GM23338 (cell line): ENCODE measurements at regions not wholly inside any gene's neighbourhood (a gene's known extent, or its start where the extent isn't known, plus 50 kb on each side); places are given as distances from the start of the nearest gene placed in this dataset.

ENCODE experiments used
- ATAC-seq: fragments of 200-7000 bp; cut with Tn5 transposase; 3 replicates; pipeline ENCODE4 v1.9.1; 2020
- DNase-seq: peaks from one replicate; pipeline ENCODE4 v3.0.0-alpha.2; 2015; ENCODE audit warnings: low spot score
- H2AFZ ChIP-seq: fragments of 200-600 bp; sonication (generic); 2 replicates; pipeline ENCODE4 v1.8.0; 2016; ENCODE audit warnings: antibody characterized with exemption, mild to moderate bottlenecking, moderate library complexity
- H3F3A ChIP-seq: fragments of 200-600 bp; sonication (generic); replicated peaks from 2 replicates; pipeline ENCODE4 v1.8.0; 2017; ENCODE audit warnings: antibody characterized with exemption, mixed run types, low read depth
- H3K27ac ChIP-seq: fragments of 200-600 bp; sonication (generic); 2 replicates; pipeline ENCODE4 v1.6.1; 2016; ENCODE audit warnings: low read depth
- H3K27me3 ChIP-seq: fragments of 200-600 bp; sonication (generic); 2 replicates; pipeline ENCODE4 v1.8.0; 2016; ENCODE audit warnings: mild to moderate bottlenecking, mixed run types, moderate library complexity; ENCODE audit not compliant: insufficient read depth
- H3K36me3 ChIP-seq: fragments of 200-600 bp; sonication (generic); 2 replicates; pipeline ENCODE4 v1.8.0; 2016; ENCODE audit warnings: mild to moderate bottlenecking; ENCODE audit not compliant: insufficient read depth
- H3K4me1 ChIP-seq: fragments of 200-600 bp; sonication (generic); 2 replicates; pipeline ENCODE4 v1.8.0; 2016; ENCODE audit warnings: mild to moderate bottlenecking, moderate library complexity; ENCODE audit not compliant: insufficient read depth
- H3K4me2 ChIP-seq: fragments of 200-600 bp; sonication (generic); 2 replicates; pipeline ENCODE4 v1.7.1; 2017; ENCODE audit warnings: mixed run types
- H3K4me3 ChIP-seq: fragments of 200-600 bp; sonication (generic); 2 replicates; pipeline ENCODE4 v1.6.1; 2016; ENCODE audit warnings: mixed run types
- H3K79me2 ChIP-seq: fragments of 200-600 bp; sonication (generic); replicated peaks from 2 replicates; pipeline ENCODE4 v1.8.0; 2017; ENCODE audit warnings: mild to moderate bottlenecking; ENCODE audit not compliant: insufficient read depth
- H3K9me2 ChIP-seq: fragments of 200-600 bp; sonication (generic); 2 replicates; pipeline ENCODE4 v1.8.0; 2017; ENCODE audit not compliant: insufficient read depth
- H4K20me1 ChIP-seq: fragments of 200-600 bp; sonication (generic); replicated peaks from 2 replicates; pipeline ENCODE4 v1.8.0; 2017; ENCODE audit warnings: mild to moderate bottlenecking; ENCODE audit not compliant: insufficient read depth
- H3K27ac Mint-ChIP-seq: 2 replicates; pipeline ENCODE4 v1.8.0; 2020; ENCODE audit warnings: inconsistent platforms, mild to moderate bottlenecking, moderate library complexity, mixed read lengths
- H3K27me3 Mint-ChIP-seq: 3 replicates; pipeline ENCODE4 v1.8.0; 2022; ENCODE audit warnings: low read depth, mild to moderate bottlenecking, moderate library complexity, mixed read lengths, inconsistent platforms; ENCODE audit not compliant: insufficient read depth, poor library complexity
- H3K36me3 Mint-ChIP-seq: 3 replicates; pipeline ENCODE4 v1.8.0; 2021; ENCODE audit warnings: low read depth, mild to moderate bottlenecking, inconsistent platforms, moderate library complexity, mixed read lengths
- H3K4me1 Mint-ChIP-seq: 3 replicates; pipeline ENCODE4 v1.8.0; 2020; ENCODE audit warnings: mild to moderate bottlenecking, inconsistent platforms, mixed read lengths
- H3K4me3 Mint-ChIP-seq: 3 replicates; pipeline ENCODE4 v1.8.0; 2021; ENCODE audit warnings: moderate library complexity, mild to moderate bottlenecking, inconsistent platforms, mixed read lengths
- H3K9me3 Mint-ChIP-seq: 3 replicates; pipeline ENCODE4 v1.8.0; 2020; ENCODE audit warnings: moderate library complexity, mild to moderate bottlenecking, inconsistent platforms, mixed read lengths
- CREB1 ChIP-seq: fragments of 250-450 bp; sonication (Bioruptor Pico); IDR thresholded peaks from 2 replicates; pipeline ENCODE4 v1.5.0; 2020; ENCODE audit warnings: low read depth, mild to moderate bottlenecking, moderate library complexity
- EZH2phosphoT487 ChIP-seq: fragments of 200-600 bp; sonication (generic); IDR thresholded peaks from one replicate; pipeline ENCODE4 v1.8.1; 2018; ENCODE audit warnings: antibody characterized with exemption; ENCODE audit not compliant: unreplicated experiment
- JUNB ChIP-seq: IDR thresholded peaks from one replicate; pipeline ENCODE4 v1.6.1; 2016; ENCODE audit warnings: antibody characterized with exemption; ENCODE audit not compliant: unreplicated experiment
- NANOG ChIP-seq: IDR thresholded peaks from 2 replicates; pipeline ENCODE4 v1.6.1; 2016; ENCODE audit warnings: antibody characterized with exemption, borderline replicate concordance
- POLR2AphosphoS5 ChIP-seq: IDR thresholded peaks from 2 replicates; pipeline ENCODE4 v1.6.1; 2016; ENCODE audit warnings: antibody characterized with exemption, low read depth
- REST ChIP-seq: IDR thresholded peaks from one replicate; pipeline ENCODE4 v1.6.1; 2018; ENCODE audit warnings: antibody characterized with exemption; ENCODE audit not compliant: unreplicated experiment
- STAT1 ChIP-seq: IDR thresholded peaks from one replicate; pipeline ENCODE4 v1.6.1; 2016; ENCODE audit warnings: antibody characterized with exemption; ENCODE audit not compliant: unreplicated experiment
- ZNF114 ChIP-seq: fragments of 250-450 bp; sonication (Bioruptor Pico); IDR thresholded peaks from 2 replicates; pipeline ENCODE4 v1.5.0; 2020; ENCODE audit warnings: mild to moderate bottlenecking, moderate library complexity
- ZNF331 ChIP-seq: fragments of 250-450 bp; sonication (Bioruptor Pico); IDR thresholded peaks from 2 replicates; pipeline ENCODE4 v1.5.0; 2020; ENCODE audit warnings: low read depth, mild to moderate bottlenecking, moderate library complexity
- TF ChIP-seq, protein P1 (sequence below): IDR thresholded peaks from 2 replicates; pipeline ENCODE4 v1.6.1; 2016; ENCODE audit warnings: antibody characterized with exemption
- TF ChIP-seq, protein P2 (sequence below): fragments of 250-450 bp; sonication (Bioruptor Pico); IDR thresholded peaks from 2 replicates; pipeline ENCODE4 v1.5.0; 2020; ENCODE audit warnings: mild to moderate bottlenecking, moderate library complexity
- TF ChIP-seq, protein P3 (sequence below), 2 experiments: fragments of 200-600 bp in 1 of 2; sonication (generic) in 1 of 2; conservative IDR thresholded peaks; 2 replicates each; pipeline versions ENCODE4 v1.5.1 to v1.6.1; 2016 to 2017; ENCODE audit warnings: antibody characterized with exemption in 2 of 2, low read depth in 2 of 2, mild to moderate bottlenecking in 2 of 2, moderate library complexity in 1 of 2

DNA sequence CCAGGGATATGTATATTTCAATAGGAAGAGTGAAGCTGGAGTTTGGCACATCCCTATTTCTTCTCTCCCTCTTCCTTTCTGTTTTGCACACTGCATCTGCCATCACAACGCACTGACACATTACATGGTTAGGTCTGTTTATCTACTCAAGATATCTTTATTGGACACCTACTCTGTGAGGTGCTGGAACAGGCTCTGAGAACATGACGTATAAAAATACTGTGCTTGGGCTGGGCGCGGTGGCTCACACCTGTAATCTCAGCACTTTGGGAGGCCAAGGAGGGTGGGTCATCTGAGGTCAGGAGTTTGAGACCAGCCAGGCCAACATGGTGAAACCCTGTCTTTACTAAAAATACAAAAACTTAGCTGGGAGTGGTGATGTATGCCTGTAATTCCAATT lies 653.3 kb downstream of the SLC4A3 start:
- no peaks in the 10 kb centered on the region for H3F3A ChIP-seq
- H3K4me2 ChIP-seq: no peak overlapping the region
- no peaks in the 10 kb centered on the region for H3K79me2 ChIP-seq
- H3K27me3 ChIP-seq: no peaks in the 10 kb centered on the region
- TF ChIP-seq EZH2phosphoT487 (no peak), ZNF331 (CRISPR knock-in tag) (no peak), STAT1 (no peak), POLR2AphosphoS5 (no peak), CREB1 (CRISPR knock-in tag) (no peak), REST (no peak), ZNF114 (CRISPR knock-in tag) (no peak), NANOG (no peak), JUNB (no peak)
- TF ChIP-seq, protein P1, sequence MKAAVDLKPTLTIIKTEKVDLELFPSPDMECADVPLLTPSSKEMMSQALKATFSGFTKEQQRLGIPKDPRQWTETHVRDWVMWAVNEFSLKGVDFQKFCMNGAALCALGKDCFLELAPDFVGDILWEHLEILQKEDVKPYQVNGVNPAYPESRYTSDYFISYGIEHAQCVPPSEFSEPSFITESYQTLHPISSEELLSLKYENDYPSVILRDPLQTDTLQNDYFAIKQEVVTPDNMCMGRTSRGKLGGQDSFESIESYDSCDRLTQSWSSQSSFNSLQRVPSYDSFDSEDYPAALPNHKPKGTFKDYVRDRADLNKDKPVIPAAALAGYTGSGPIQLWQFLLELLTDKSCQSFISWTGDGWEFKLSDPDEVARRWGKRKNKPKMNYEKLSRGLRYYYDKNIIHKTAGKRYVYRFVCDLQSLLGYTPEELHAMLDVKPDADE: no peak
- TF ChIP-seq, protein P2, sequence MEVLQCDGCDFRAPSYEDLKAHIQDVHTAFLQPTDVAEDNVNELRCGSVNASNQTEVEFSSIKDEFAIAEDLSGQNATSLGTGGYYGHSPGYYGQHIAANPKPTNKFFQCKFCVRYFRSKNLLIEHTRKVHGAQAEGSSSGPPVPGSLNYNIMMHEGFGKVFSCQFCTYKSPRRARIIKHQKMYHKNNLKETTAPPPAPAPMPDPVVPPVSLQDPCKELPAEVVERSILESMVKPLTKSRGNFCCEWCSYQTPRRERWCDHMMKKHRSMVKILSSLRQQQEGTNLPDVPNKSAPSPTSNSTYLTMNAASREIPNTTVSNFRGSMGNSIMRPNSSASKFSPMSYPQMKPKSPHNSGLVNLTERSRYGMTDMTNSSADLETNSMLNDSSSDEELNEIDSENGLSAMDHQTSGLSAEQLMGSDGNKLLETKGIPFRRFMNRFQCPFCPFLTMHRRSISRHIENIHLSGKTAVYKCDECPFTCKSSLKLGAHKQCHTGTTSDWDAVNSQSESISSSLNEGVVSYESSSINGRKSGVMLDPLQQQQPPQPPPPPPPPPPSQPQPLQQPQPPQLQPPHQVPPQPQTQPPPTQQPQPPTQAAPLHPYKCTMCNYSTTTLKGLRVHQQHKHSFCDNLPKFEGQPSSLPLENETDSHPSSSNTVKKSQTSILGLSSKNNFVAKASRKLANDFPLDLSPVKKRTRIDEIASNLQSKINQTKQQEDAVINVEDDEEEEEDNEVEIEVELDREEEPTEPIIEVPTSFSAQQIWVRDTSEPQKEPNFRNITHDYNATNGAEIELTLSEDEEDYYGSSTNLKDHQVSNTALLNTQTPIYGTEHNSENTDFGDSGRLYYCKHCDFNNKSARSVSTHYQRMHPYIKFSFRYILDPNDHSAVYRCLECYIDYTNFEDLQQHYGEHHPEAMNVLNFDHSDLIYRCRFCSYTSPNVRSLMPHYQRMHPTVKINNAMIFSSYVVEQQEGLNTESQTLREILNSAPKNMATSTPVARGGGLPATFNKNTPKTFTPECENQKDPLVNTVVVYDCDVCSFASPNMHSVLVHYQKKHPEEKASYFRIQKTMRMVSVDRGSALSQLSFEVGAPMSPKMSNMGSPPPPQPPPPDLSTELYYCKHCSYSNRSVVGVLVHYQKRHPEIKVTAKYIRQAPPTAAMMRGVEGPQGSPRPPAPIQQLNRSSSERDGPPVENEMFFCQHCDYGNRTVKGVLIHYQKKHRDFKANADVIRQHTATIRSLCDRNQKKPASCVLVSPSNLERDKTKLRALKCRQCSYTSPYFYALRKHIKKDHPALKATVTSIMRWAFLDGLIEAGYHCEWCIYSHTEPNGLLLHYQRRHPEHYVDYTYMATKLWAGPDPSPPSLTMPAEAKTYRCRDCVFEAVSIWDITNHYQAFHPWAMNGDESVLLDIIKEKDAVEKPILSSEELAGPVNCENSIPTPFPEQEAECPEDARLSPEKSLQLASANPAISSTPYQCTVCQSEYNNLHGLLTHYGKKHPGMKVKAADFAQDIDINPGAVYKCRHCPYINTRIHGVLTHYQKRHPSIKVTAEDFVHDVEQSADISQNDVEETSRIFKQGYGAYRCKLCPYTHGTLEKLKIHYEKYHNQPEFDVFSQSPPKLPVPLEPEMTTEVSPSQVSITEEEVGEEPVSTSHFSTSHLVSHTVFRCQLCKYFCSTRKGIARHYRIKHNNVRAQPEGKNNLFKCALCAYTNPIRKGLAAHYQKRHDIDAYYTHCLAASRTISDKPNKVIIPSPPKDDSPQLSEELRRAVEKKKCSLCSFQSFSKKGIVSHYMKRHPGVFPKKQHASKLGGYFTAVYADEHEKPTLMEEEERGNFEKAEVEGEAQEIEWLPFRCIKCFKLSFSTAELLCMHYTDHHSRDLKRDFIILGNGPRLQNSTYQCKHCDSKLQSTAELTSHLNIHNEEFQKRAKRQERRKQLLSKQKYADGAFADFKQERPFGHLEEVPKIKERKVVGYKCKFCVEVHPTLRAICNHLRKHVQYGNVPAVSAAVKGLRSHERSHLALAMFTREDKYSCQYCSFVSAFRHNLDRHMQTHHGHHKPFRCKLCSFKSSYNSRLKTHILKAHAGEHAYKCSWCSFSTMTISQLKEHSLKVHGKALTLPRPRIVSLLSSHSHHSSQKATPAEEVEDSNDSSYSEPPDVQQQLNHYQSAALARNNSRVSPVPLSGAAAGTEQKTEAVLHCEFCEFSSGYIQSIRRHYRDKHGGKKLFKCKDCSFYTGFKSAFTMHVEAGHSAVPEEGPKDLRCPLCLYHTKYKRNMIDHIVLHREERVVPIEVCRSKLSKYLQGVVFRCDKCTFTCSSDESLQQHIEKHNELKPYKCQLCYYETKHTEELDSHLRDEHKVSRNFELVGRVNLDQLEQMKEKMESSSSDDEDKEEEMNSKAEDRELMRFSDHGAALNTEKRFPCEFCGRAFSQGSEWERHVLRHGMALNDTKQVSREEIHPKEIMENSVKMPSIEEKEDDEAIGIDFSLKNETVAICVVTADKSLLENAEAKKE (CRISPR knock-in tag): no peak
- TF ChIP-seq, protein P3, sequence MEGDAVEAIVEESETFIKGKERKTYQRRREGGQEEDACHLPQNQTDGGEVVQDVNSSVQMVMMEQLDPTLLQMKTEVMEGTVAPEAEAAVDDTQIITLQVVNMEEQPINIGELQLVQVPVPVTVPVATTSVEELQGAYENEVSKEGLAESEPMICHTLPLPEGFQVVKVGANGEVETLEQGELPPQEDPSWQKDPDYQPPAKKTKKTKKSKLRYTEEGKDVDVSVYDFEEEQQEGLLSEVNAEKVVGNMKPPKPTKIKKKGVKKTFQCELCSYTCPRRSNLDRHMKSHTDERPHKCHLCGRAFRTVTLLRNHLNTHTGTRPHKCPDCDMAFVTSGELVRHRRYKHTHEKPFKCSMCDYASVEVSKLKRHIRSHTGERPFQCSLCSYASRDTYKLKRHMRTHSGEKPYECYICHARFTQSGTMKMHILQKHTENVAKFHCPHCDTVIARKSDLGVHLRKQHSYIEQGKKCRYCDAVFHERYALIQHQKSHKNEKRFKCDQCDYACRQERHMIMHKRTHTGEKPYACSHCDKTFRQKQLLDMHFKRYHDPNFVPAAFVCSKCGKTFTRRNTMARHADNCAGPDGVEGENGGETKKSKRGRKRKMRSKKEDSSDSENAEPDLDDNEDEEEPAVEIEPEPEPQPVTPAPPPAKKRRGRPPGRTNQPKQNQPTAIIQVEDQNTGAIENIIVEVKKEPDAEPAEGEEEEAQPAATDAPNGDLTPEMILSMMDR (conservative IDR thresholded peaks at IDR 0.05; ENCODE audit: low read depth in 2 of 2): no peak
- no peak overlapping the region for H2AFZ ChIP-seq
- H3K4me3 Mint-ChIP-seq: no peak overlapping the region
- H3K36me3 ChIP-seq: no peaks in the 10 kb centered on the region
- H3K27ac ChIP-seq: no peak overlapping the region
- H3K36me3 Mint-ChIP-seq: no peaks in the 10 kb centered on the region
- ATAC-seq (no peak), DNase-seq (no peak)
- H3K9me2 ChIP-seq: no peaks in the 10 kb centered on the region
- no peak overlapping the region for H3K27ac Mint-ChIP-seq
- peaks cover 2% of the 10 kb centered on the region; the same call in 1 of the 3 replicates for H3K9me3 Mint-ChIP-seq
- H3K27me3 Mint-ChIP-seq: peaks cover 3% of the 10 kb centered on the region
- H4K20me1 ChIP-seq: no peaks in the 10 kb centered on the region
- no peak overlapping the region for H3K4me3 ChIP-seq
- no peaks in the 10 kb centered on the region for H3K4me1 Mint-ChIP-seq
- H3K4me1 ChIP-seq: no peaks in the 10 kb centered on the region
